OCI-M1 (cell line): ENCODE measurements at regions not wholly inside any gene's neighbourhood (a gene's known extent, or its start where the extent isn't known, plus 50 kb on each side); places are given as distances from the start of the nearest gene placed in this dataset.
"Not testable (repeated sequence)": the region's sequence is repeated elsewhere in the genome, so short reads cannot be mapped to it uniquely, and the experiment has no call there.

ENCODE experiments used
- DNase-seq: peaks from one replicate; lab custom pipeline; 2025; lab: John Stamatoyannopoulos, UW

DNA sequence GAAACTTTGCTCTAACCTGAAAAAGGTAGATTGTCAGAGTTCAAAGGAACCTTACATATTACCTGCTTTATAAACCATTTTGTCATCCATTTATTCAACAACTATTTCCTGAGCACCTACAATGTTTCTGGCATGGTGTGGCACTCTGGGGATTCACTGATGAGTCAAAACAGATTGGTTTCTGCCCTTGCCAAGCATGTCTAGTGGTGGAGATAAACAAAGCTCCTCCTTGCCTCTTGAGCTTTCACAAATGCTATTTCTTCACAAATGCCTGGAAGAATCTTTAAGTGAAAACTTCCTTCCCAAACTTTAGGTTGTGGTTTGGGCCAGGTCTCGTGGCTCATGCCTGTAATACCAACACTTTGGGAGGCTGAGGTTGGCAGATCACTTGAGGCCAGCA, 85.1 kb upstream of the RELN start:
- no peak for DNase-seq

DNA sequence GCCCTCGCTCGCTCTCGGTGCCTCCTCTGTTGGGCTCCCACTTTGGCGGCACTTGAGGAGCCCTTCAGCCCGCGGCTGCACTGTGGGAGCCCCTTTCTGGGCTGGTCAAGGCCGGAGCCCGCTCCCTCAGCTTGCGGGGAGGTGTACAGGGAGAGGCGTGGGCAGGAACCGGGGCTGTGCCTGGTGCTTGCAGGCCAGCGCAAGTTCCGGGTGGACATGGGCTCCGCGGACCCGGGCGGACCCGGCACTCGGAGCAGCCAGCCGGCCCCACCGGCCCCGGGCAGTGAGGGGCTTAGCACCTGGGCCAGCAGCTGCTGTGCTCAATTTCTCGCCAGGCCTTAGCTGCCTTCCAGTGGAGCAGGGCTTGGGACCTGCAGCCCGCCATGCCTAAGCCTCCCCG, 82.2 kb upstream of the RELN start:
- not testable (repeated sequence) for DNase-seq

DNA sequence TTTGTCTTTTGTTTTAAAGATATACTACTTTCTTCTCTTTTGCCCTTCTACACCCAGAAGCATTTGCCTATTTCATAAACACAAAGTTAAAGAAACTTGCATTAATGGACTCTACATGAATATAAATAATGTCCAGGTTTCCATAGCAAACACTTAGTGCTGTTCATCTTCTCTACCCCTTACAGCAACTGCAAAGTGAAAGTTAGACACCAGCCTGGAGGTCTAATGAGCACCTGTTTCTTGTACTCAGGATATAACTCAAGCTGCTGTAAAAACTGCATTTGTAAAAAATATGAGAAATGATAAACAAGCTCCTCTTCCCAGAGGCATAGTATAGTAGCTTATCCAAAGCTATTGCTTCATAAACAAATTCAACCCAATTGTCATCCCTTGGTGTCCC, 76.0 kb upstream of the RELN start:
- DNase-seq = no peak

DNA sequence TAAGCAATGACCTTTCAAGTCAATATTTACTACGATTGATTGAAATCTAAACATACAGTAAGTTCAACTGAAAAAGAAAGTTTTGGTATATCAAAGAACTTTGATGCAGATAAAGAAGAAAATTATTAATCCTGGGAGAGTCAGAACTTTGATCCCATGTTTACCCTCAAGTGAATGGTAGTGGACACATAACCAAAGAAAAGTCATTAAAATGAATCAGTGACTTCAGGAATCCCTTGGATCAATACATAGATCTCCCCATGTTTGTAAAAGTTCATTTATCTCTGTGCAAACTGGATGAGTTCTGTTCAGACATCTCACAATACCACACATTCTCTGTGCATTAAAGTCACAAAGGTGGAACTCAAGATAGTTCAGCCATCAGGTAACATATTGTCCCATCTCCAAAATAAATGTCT, 75.5 kb upstream of the RELN start:
- DNase-seq = no peak

DNA sequence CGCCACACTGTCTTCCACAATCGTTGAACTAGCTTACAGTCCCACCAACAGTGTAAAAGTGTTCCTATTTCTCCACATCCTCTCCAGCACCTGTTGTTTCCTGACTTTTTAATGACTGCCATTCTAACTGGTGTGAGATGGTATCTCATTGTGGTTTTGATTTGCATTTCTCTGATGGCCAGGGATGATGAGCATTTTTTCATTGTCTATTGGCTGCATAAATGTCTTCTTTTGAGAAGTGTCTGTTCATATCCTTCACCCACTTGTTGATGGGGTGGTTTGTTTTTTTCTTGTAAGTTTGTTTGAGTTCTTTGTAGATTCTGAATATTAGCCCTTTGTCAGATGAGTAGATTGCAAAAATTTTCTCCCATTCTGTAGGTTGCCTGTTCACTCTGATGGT, 74.3 kb upstream of the RELN start:
- DNase-seq = not testable (repeated sequence)

DNA sequence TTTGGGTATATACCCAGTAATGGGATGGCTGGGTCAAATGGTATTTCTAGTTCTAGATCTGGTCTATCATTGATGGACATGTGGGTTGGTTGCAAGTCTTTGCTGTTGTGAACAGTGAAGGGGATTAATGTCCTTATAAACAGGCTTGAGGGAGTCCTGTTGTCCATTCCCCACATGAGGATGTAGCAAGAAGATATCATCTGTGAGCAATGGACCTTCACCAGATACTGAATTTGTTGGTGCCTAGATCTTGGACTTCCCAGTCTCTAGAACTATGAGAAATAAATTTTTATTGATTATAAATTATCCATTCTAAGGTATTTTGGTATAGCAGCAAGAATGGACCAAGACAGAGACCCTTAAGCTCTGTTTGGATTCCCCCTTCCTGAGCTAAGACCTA, 72.2 kb upstream of the RELN start:
- no peak for DNase-seq

DNA sequence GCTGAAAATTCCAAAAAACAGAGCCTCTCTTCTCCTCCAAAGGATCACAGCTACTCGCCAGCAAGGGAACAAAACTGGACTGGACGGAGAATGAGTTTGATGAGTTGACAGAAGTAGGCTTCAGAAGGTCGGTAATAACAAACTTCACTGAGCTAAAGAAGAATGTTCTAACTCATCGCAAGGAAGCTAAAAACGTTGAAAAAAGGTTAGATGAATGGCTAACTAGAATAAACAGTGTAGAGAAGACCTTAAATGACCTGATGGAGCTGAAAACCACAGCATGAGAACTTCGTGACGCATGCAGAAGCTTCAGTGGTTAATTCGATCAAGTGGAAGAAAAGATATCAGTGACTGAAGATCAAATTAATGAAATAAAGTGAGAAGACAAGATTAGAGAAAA, 70.4 kb upstream of the RELN start:
- not testable (repeated sequence) for DNase-seq

DNA sequence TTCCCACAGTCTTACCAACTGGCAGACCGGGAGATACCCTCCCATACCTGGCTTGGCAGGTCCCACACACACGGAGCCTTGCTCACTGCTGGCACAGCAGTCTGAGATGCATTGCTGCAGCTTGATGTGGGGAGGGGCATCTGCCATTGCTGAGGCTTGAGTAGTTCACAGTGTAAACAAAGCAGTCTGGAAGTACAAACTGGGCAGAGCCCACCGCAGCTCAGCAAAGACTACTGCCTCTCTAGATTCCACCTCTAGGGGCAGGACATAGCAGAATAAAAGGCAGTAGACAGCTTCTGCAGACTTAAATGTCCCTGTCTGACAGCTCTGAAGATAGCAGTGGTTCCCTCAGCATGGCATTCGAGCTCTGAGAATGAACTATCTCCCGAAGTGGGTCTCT, 69.6 kb upstream of the RELN start:
- DNase-seq = no peak

DNA sequence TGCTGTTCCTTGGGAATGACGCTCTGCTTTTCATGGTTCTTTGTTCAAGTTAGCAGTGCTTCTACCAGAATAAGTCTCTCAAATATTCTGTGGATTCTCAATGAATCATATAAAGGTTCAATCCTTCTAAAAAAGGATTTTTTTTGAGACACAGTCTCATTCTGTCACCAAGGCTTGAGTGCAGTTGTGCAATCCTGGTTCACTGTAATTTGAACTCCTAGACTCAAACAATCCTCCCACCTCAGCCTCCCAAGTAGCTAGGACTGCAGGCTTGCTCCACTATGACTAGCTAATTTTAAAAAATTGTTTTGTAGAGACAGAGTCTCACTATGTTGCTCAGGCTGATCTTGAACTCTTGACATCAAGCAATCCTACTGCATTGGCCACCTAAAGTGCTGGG, 64.9 kb upstream of the RELN start:
- DNase-seq = no peak

DNA sequence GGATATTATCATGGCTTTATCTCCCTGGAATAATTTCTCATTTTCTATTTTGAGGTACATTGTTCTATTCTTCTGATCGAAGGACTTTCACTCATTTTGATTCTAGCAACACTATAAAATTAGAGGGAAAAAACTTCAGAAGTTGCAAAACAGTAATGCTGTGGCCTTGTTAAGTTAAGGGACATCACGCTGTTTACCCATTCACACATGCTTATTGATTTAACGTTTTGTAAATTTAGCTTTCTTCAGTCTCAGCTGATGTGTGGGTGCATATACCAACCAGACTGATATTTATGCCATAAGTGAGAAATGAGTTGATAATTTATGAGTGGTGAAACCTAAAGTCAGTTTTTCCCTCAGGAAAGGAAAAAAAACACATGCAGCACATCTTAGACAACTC, 63.5 kb upstream of the RELN start:
- DNase-seq = no peak

DNA sequence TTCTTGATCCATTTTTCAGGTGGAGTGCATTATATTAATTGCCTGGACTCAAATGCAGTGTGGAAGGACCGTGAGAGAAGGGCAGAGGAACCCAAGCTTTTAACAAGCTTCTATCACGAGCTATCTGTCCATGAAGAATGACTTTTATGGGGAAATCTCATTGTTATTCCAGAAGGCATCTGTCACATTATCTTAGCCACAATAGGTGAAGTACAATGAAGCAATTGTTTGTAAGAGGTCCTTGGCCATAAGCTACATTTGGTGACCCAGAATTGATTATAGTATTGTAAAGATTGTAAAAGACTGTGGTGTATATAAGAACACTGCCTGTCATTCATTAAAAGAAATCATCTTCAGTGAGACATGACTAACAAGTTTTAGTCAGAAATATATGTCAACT, 58.6 kb upstream of the RELN start:
- no peak for DNase-seq

DNA sequence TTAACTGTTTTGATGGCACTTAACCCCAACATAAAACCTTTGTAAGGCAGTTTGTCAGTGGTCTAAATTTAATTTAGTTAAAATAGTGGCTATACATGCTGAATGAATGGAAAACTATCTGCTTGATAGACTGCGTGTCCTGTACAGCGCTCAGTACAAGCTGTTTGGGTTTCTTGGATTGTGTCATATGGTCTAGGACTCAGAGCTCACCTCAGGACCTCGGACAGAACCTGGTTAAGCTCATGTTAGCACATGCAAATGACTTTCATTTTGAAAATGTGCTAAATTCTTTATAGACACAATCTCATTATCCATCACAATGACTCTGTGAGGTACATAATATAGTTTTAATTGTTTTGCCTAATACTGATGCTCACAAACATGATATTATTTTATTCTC, 55.7 kb upstream of the RELN start:
- DNase-seq = no peak

DNA sequence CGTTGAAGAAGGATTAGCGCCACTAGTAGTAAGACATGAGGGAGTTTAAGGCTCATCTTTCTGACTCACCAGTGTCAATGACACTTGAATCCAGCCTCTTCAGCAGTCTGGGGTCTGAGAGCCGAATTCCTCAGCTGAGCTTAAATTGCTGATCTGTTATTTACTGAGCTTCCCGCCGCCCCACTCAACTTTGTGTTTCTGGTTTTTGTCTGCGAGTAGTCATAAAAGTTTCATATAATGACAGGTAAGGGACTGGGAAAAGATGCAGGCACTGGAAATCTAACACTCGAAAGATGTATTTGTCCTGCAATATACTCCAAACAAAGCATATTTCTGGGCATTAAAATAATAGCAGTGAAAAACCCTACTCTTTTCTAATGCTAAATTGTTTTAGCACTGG, 51.2 kb upstream of the RELN start:
- DNase-seq = no peak

DNA sequence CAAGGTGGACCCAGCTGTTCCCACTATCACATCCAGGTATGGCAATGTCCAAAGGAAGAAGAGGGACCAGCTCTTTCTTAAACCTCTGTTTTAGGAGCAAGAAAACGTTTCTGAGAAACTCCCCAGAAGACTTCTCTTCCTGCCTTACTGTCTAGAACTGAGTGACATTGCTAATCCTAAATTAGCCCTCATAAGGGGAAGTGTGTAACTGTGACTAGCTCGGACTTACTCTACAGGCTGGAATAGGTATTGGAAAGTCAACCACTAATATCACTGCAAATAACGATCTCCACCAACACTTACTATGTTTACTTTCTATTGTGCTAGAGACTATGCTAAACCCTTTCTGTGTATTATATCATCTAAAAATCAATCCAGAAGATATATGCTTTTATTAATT, 49.9 kb upstream of the RELN start:
- DNase-seq = peak; percentile 39
